ENCODE measurements at regions not wholly inside any gene's neighbourhood (a gene's known extent, or its start where the extent isn't known, plus 50 kb on each side); places are given as distances from the start of the nearest gene placed in this dataset.

- H3K27ac ChIP-seq, result no peak overlapping the region
- no peak for TF ChIP-seq CTCF (conservative IDR thresholded peaks at IDR 0.05)
Measured at GRCh38 chr12:125269276-125269675, 204.0 kb downstream of the AACS start.

- H3K27ac ChIP-seq, result no peak overlapping the region
- no peak for TF ChIP-seq CTCF (conservative IDR thresholded peaks at IDR 0.05)
Measured at GRCh38 chr12:125271892-125272291, 206.7 kb downstream of the AACS start.

GRCh38 chr12:125272383-125272933 lies 207.2 kb downstream of the AACS start:
- TF ChIP-seq CTCF (conservative IDR thresholded peaks at IDR 0.05), result no peak
- H3K27ac ChIP-seq, result no peak overlapping the region

GRCh38 chr12:125276567-125276966 lies 211.3 kb downstream of the AACS start:
- no peak for TF ChIP-seq CTCF (conservative IDR thresholded peaks at IDR 0.05)
- no peak overlapping the region for H3K27ac ChIP-seq

- no peak overlapping the region for H3K27ac ChIP-seq
- no peak for TF ChIP-seq CTCF (conservative IDR thresholded peaks at IDR 0.05)
Measured at GRCh38 chr12:125280482-125281377, 215.5 kb downstream of the AACS start.

GRCh38 chr12:125282921-125283320 lies 217.7 kb downstream of the AACS start:
- H3K27ac ChIP-seq, result no peak overlapping the region

More at GRCh38 chr12:125282921-125283320, 217.7 kb downstream of the AACS start:
- no peak for TF ChIP-seq CTCF (conservative IDR thresholded peaks at IDR 0.05)

Data from VCaP (cell line).